Activated CD4-positive, alpha-beta T cell treated with anti-CD3 and anti-CD28 coated beads, Interleukin-2, amount 10 ng/mL, durations not matched to agents 24 days and 14 days (primary cell): ENCODE measurements at regions not wholly inside any gene's neighbourhood (a gene's known extent, or its start where the extent isn't known, plus 50 kb on each side); places are given as distances from the start of the nearest gene placed in this dataset.
A peak's percentile ranks its signal among the peaks of the same experiment; 100 is the strongest.
"Not testable (repeated sequence)": the region's sequence is repeated elsewhere in the genome, so short reads cannot be mapped to it uniquely, and the experiment has no call there.

Experiments used
- DNase-seq: peaks from one replicate; pipeline ENCODE4 v3.0.0; 2022
- H3K27ac Mint-ChIP-seq: one replicate; pipeline ENCODE4 v1.8.0; 2022; ENCODE audit warnings: mild to moderate bottlenecking, mixed read lengths
- H3K27me3 Mint-ChIP-seq: one replicate; pipeline ENCODE4 v1.8.0; 2022; ENCODE audit warnings: mixed read lengths
- H3K36me3 Mint-ChIP-seq: one replicate; pipeline ENCODE4 v1.8.0; 2022; ENCODE audit warnings: low read depth, mild to moderate bottlenecking, mixed read lengths
- H3K4me1 Mint-ChIP-seq: one replicate; pipeline ENCODE4 v1.8.0; 2021; ENCODE audit warnings: mixed read lengths
- H3K4me3 Mint-ChIP-seq: one replicate; pipeline ENCODE4 v1.8.0; 2022; ENCODE audit warnings: mild to moderate bottlenecking, moderate library complexity, mixed read lengths
- H3K9me3 Mint-ChIP-seq: one replicate; pipeline ENCODE4 v1.8.0; 2021; ENCODE audit warnings: mixed read lengths
- intact Hi-C: fragments of 100-400 bp; cut with micrococcal nuclease; formaldehyde crosslinking; loops from one replicate; pipeline ENCODE4 v1.15.1; 2023

DNA sequence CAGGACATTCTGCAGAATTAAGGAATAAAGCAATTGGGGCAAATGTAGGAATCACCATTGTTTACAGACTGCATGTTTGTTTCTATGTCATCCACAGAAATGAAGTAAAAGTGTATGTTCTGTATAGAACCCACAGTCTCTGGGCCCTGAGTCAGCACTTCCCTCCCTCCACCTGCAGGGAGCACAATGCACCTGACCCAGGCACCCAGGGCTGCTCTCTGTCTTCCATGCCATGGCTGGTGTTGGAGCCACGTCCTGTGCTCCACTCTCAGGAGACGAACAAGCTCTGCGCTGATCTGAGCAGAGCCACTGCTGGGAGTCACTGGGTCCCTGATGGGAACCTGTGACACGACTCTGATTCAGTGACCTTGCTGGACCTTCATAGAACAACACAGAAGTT lies 942.5 kb downstream of the TMEM121 start:
- peak; percentile 65 for DNase-seq
- intact Hi-C loops, H3K9me3 Mint-ChIP-seq, H3K36me3 Mint-ChIP-seq, H3K27ac Mint-ChIP-seq, H3K4me3 Mint-ChIP-seq, H3K4me1 Mint-ChIP-seq: not testable (repeated sequence)
- peaks cover 17% of the 10 kb centered on the region for H3K27me3 Mint-ChIP-seq

DNA sequence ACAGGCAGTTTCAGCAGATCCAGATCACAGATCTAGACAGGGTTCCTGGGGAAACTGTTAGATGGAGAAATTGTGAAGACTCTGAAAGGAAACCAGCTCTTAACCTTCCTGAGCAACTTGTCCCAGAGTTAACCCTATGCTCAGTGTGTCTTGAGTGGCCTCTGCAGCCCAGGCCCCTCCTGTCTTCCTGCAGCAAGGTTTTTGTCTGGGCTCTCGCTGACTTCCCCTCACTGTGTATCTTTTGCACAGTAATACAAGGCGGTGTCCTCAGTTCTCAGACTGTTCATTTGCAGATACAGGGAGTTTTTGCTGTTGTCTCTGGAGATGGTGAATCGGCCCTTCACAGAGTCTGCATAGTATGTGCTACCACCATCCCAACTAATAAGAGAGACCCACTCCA lies 943.6 kb downstream of the TMEM121 start:
- DNase-seq, H3K4me3 Mint-ChIP-seq, H3K36me3 Mint-ChIP-seq, H3K27ac Mint-ChIP-seq, H3K4me1 Mint-ChIP-seq, H3K9me3 Mint-ChIP-seq: not testable (repeated sequence)
- intact Hi-C loops, result loop anchor here (5.0 kb wide), 1 partner anchor 37 kb away; no protein-coding TSS in a partner anchor
- peaks cover 16% of the 10 kb centered on the region for H3K27me3 Mint-ChIP-seq

DNA sequence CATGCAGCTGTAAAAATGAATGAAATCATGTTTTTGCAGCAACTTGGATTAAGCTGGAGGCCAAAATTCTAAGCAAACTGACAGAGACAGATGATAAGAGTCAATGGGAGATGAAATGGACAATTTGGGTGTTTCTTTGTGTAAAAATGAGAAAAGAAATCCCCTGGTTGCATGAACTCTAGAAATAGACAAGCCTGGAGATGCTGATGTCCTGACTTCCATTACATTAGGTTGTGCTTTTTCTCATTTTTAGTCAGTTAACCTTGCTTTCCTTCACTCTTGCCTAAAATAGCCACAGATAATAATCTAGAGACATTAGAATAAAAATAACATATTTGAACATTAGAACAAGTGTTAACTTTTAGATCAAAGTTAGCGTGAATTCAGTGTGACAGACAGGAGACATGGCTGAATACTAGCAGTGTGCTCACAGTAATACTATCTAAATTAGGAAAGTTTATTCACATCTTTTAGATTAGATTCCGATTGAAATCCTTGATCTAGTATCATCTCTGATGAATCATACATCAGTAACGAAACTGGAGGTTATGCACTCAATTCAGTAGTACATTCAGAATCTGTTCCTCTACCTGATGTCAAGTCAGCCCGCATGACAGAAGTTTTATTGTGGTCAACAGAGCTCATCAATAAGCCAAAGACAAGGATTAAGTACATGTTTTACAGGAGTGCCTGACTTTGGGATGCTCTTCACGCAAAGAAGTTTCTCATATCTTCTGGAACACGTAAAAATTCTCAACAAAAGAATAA lies 948.1 kb downstream of the TMEM121 start:
- DNase-seq, H3K36me3 Mint-ChIP-seq, H3K9me3 Mint-ChIP-seq, H3K27me3 Mint-ChIP-seq: not testable (repeated sequence)
- Mint-ChIP-seq H3K4me3 (peak overlapping the region; percentile 30), H3K4me1 (peaks cover 17% of the 10 kb centered on the region), H3K27ac (peak overlapping the region; percentile 79)
- intact Hi-C loops, result loop anchor here (5.0 kb wide), 1 partner anchor 33 kb away; no protein-coding TSS in a partner anchor

DNA sequence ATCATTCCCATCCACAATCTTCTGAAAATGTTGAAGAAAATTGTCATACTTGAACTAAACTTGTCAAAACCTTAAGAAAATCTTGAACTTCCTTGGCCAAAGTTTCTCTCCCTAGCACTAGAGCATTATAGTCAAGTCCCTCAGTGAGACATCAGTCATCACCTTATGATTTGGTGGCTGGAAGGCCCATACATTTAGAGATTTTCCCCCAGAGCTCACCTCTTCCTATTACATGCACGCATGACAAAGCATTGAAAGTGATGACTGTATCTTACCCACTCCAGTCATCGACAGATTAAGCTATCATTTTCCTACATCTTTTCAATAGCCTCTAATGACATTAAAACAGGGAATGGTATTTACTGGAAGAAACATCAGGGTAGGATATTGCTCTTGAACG lies 948.8 kb downstream of the TMEM121 start:
- H3K9me3 Mint-ChIP-seq, H3K36me3 Mint-ChIP-seq, H3K4me3 Mint-ChIP-seq, intact Hi-C loops, DNase-seq, H3K27me3 Mint-ChIP-seq: not testable (repeated sequence)
- H3K4me1 Mint-ChIP-seq, result peaks cover 17% of the 10 kb centered on the region
- H3K27ac Mint-ChIP-seq, result peak overlapping the region; percentile 79

DNA sequence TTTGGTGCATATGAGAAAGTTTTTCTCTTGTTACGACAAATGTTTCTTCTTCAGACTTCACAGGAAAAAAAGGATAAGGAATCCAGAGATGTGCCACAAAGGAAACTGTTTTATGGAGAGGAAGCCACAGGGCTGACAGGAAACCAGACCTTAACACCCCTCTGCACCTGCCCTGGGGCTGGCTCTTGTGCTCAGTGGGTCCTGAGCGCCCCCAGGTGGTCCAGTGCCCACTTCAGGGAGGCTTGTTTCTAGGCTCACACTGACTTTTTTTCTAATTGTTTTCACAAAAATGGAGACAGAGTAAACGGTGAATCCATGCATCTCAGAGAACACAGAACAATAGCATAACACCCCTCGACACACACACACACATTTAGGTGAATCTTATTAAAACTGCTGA lies 951.2 kb downstream of the TMEM121 start:
- H3K9me3 Mint-ChIP-seq, H3K27me3 Mint-ChIP-seq, H3K36me3 Mint-ChIP-seq, H3K4me3 Mint-ChIP-seq, intact Hi-C loops, DNase-seq, H3K27ac Mint-ChIP-seq: not testable (repeated sequence)
- H3K4me1 Mint-ChIP-seq, result peaks cover 17% of the 10 kb centered on the region

DNA sequence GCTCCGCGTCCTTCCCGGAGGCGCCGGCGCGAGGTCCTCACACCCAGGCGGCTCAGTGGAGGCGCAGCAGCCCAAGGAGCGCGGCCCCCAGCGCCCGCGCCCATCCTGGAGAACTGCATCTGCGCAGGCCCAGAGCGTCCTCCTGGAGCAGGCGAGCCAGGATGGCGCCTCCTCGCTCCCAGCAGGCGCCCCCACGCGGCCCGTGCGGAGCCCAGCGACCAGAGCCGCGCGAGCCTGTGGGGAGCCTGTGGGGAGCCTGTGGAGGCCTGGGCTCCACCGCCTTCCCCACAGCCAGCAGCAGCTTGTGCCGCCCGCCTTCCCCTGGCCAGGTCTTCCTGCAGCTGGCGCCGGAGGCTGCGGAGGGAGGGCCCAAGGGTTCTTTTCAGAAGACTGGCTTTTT lies 953.9 kb downstream of the TMEM121 start:
- H3K36me3 Mint-ChIP-seq, H3K4me3 Mint-ChIP-seq, intact Hi-C loops: not testable (repeated sequence)

DNA sequence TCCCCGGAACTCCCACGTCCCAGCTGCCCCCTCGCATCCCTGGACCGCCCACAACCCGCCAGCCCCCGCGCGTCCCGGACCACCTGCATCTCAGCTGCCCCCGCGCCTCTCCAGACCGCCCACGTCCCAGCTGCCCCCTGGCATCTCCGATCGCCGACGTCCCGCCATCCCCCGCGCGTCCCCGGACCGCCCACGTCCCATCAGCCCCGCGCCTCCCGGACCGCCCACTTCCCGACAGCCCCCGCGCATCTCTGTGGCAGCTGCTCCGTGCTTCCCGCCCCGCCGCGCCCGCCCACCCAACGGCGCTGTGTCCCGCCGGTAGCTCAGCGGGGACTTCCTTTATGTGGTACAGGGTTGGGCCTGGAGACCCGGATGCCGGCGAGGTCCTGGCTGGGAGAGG lies 955.8 kb downstream of the TMEM121 start:
- intact Hi-C loops, H3K4me3 Mint-ChIP-seq, H3K27ac Mint-ChIP-seq, H3K36me3 Mint-ChIP-seq, H3K9me3 Mint-ChIP-seq, H3K27me3 Mint-ChIP-seq, H3K4me1 Mint-ChIP-seq, DNase-seq: not testable (repeated sequence)

More for the DNA sequence above, 953.9 kb downstream of the TMEM121 start:
- not testable (repeated sequence) for H3K4me1 Mint-ChIP-seq, H3K27ac Mint-ChIP-seq, DNase-seq, H3K9me3 Mint-ChIP-seq, H3K27me3 Mint-ChIP-seq

DNA sequence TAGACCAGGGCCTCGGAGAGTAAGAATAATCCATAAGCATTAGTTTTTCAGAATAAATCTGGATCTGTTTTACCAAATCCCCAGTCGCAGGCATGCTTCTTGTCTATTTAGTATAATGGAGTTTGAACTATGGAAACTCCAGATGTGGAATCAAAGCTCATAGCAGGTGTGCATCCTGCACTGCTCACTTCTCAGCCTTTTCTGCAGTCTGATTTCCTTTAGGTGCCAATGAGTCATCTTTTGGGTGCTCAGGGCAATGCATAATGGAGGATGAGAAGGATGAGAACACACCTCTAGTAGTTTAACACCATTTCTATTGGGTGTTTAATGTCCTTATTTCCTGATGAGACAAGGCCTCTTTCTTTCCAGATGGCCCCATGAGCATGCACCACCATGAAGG lies 961.2 kb downstream of the TMEM121 start:
- H3K4me3 Mint-ChIP-seq, result no peak overlapping the region
- H3K9me3 Mint-ChIP-seq, result no peaks in the 10 kb centered on the region
- peaks cover 14% of the 10 kb centered on the region for H3K4me1 Mint-ChIP-seq
- DNase-seq, result peak; percentile 34
- H3K36me3 Mint-ChIP-seq, result no peaks in the 10 kb centered on the region
- H3K27ac Mint-ChIP-seq, result no peak overlapping the region
- peaks cover under 1% of the 10 kb centered on the region for H3K27me3 Mint-ChIP-seq
- intact Hi-C loops, result no loop called here

DNA sequence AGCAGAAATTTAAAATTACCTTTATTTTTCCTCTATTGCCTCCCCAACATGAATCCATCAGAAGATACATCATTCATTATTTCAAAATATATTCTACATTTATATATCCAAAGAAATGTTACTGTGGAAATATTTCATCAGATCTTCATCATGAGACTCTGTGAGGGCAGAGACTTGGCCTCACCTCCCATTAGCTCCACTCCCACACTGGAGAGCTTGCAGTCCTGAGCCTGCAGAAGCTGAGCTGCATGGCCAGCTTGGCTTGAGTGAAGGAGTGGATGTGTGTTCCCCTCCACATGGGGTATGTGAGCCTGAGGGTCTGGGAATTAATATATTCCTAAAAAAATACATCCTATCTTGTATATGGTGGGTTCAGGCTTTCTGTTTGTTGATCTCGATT lies 961.9 kb downstream of the TMEM121 start:
- H3K36me3 Mint-ChIP-seq, result no peaks in the 10 kb centered on the region
- DNase-seq, result no peak
- H3K4me1 Mint-ChIP-seq, result peaks cover 14% of the 10 kb centered on the region
- peaks cover 2% of the 10 kb centered on the region for H3K27me3 Mint-ChIP-seq
- no peaks in the 10 kb centered on the region for H3K9me3 Mint-ChIP-seq
- no peak overlapping the region for H3K4me3 Mint-ChIP-seq
- intact Hi-C loops, result no loop called here
- H3K27ac Mint-ChIP-seq, result no peak overlapping the region

DNA sequence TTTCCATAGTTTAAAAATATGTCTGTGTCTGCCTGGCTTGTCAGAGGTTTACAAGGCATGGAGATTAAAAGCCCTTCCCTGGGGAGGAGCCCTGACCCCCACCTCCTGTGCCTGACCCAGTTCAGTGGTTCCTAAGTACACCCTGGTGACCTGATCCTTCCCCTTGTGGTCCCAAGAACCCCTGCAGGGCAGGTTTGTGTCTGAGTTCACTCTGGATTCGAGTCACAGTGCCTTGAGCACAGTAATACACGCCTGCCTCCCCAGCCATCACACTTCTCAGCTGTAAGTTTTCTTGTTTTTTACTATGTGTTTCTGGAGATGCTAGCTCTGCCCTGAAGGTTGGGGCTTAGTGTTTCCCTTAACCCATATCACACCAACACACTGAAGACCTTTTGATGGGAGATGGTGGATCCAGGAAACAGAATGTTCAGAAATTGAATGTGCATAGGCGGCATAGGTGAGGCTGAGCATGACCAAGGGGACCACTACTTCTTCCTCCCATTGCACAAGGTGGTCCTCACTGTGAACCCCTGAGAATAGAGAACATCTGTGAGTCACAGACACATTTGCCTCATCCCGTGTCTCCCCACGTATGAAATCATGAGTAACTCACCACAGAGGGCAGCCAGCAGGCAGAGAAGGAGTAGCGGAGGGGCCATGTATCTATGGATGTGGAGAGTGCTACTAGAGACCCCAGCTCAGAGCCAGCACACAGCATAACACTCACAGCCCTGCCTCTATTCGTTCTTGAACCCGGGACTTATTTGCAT lies 962.9 kb downstream of the TMEM121 start:
- Mint-ChIP-seq H3K27ac (peak overlapping the region; percentile 83), H3K9me3 (no peaks in the 10 kb centered on the region), H3K27me3 (peaks cover 6% of the 10 kb centered on the region), H3K36me3 (no peaks in the 10 kb centered on the region), H3K4me1 (peaks cover 19% of the 10 kb centered on the region), H3K4me3 (peak overlapping the region; percentile 25)
- intact Hi-C loops, result no loop called here
- peak; percentile 65 for DNase-seq

DNA sequence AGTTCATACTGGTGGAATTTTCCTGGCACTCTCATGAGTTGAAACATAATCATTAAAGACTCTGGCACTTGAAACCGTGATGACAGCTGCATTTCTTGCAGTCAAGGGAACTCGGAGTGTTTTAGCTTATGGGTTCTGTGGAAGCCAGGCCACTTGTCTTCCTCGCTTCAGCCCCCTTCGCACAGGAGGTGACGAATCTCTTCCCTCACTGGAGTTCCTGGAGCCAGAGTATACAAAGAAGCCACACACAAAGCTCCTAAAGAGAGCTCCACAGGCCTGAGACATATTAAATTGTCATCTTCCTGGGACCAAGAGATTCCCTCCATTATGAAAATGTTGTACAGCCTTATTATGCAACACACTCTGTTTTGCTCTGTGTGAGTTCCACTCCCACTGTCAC lies 964.1 kb downstream of the TMEM121 start:
- DNase-seq, result peak; percentile 53
- intact Hi-C loops, result loop anchor here (5.0 kb wide), 1 partner anchor 33 kb away; no protein-coding TSS in a partner anchor
- H3K9me3 Mint-ChIP-seq, result no peaks in the 10 kb centered on the region
- no peak overlapping the region for H3K27ac Mint-ChIP-seq
- H3K36me3 Mint-ChIP-seq, result no peaks in the 10 kb centered on the region
- peaks cover 22% of the 10 kb centered on the region for H3K4me1 Mint-ChIP-seq
- no peak overlapping the region for H3K4me3 Mint-ChIP-seq
- peaks cover 6% of the 10 kb centered on the region for H3K27me3 Mint-ChIP-seq

DNA sequence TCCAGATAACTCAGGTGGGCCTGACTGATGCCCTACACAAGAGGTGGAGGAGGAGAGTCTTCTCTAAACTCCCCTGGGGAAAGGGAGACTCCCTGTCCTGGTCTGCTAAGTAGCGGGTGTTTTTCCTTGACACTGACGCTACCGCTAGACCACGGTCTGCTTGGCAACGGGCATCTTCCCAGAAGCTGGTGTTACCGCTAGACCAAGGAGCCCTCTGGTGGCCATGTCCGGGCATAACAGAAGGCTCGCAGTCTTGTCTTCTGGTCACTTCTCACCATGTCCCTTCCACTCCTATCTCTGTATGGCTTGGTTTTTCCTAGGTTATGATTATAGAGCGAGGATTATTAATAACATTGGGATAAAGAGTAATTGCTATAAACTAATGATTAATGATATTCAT lies 965.5 kb downstream of the TMEM121 start:
- peaks cover 7% of the 10 kb centered on the region for H3K27me3 Mint-ChIP-seq
- H3K27ac Mint-ChIP-seq, result no peak overlapping the region
- no peaks in the 10 kb centered on the region for H3K9me3 Mint-ChIP-seq
- no peak overlapping the region for H3K4me3 Mint-ChIP-seq
- H3K36me3 Mint-ChIP-seq, result peaks cover 2% of the 10 kb centered on the region
- peaks cover 22% of the 10 kb centered on the region for H3K4me1 Mint-ChIP-seq
- intact Hi-C loops, result loop anchor here (5.0 kb wide), 1 partner anchor 35 kb away; no protein-coding TSS in a partner anchor
- peak; percentile 70 for DNase-seq

DNA sequence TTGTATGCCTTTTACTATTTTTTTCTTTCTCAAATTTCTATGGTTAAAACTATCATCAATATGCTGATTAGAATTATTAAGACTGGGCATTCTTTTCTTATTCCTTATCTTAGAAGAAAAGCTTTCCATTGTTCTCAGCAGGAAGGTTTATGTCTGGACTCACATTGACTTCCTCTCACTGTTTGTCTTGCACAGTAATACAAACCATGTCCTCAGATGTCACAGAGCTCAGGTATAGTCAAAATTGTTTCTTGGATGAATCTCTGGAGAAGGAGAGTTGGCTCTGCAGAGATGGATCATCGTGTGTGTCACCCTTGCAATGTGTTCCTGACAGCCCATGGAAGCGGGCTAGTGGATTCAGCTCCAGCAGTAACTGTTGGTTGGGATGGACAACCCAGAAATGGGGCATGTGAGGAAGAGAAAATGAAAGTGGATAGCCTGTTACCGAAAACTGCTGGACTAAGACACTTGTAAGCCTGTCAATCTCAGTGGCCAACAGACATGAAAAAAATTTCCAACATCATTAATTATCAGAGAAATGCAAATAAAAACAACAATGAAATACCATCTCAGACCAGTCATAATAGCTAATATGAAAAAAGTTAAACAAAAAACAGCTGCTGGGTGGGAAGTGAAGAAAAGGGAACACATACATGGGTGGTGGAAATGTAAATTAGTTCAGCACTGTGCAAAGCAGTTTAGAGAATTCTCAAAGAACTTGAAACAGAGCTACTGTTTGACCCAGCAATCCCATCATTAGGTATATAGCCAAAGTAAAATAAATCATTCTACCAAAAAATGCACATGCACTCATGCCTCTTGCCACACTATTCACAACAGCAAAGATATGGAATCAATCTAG lies 967.8 kb downstream of the TMEM121 start:
- peak; percentile 57 for DNase-seq
- Mint-ChIP-seq H3K36me3 (peaks cover 2% of the 10 kb centered on the region), H3K27me3 (peaks cover 7% of the 10 kb centered on the region), H3K9me3 (no peaks in the 10 kb centered on the region), H3K27ac (no peak overlapping the region), H3K4me1 (peaks cover 13% of the 10 kb centered on the region), H3K4me3 (peak overlapping the region; percentile 75)
- intact Hi-C loops, result loop anchor here (5.0 kb wide), 1 partner anchor 37 kb away; no protein-coding TSS in a partner anchor
